Naive thymus-derived CD4-positive, alpha-beta T cell (primary cell): ENCODE measurements at regions not wholly inside any gene's neighbourhood (a gene's known extent, or its start where the extent isn't known, plus 50 kb on each side); places are given as distances from the start of the nearest gene placed in this dataset.

Experiments used
- ATAC-seq: fragments of 150-1000 bp; cut with Tn5 transposase; 2 replicates; pipeline ENCODE4 v1.10.0; 2021; ENCODE audit warnings: mild to moderate bottlenecking, moderate library complexity
- CTCF ChIA-PET: fragments of 350-600 bp; sonication (Branson Sonifier 250); formaldehyde crosslinking; loops from one replicate; lab custom pipeline; 2021; ENCODE audit warnings: antibody characterized with exemption; lab: Charles Lee
- POLR2A ChIA-PET: fragments of 350-600 bp; sonication (Branson Sonifier 250); formaldehyde crosslinking; loops from one replicate; lab custom pipeline; 2021; ENCODE audit warnings: antibody characterized with exemption, inconsistent platforms; lab: Charles Lee
- DNase-seq, 9 donors: peaks; one replicate each; pipeline versions ENCODE4 v3.0.0 to v3.0.0-alpha.2; 2020 to 2022; ENCODE audit warnings: mixed read lengths in 1 of 9
- H3K27ac ChIP-seq: one replicate; pipeline ENCODE4 v1.7.0; 2013; ENCODE audit warnings: mild to moderate bottlenecking, low read depth, low read length, moderate library complexity
- H3K27me3 ChIP-seq, 2 donors: one replicate each; pipeline ENCODE4 v1.7.0; 2013; ENCODE audit warnings: low read length in 2 of 2, mild to moderate bottlenecking in 2 of 2, moderate library complexity in 2 of 2; ENCODE audit not compliant: control insufficient read depth in 2 of 2, insufficient read depth in 2 of 2
- H3K36me3 ChIP-seq, 3 experiments: 1 replicate in 2 of 3; 2 replicates in 1 of 3; pipeline ENCODE4 v1.7.0; 2013; ENCODE audit warnings: low read length in 3 of 3, mild to moderate bottlenecking in 3 of 3, moderate library complexity in 1 of 3; ENCODE audit not compliant: insufficient read depth in 3 of 3, control insufficient read depth in 2 of 3
- H3K4me1 ChIP-seq, 2 donors: one replicate each; pipeline ENCODE4 v1.7.0; 2013; ENCODE audit warnings: low read length in 2 of 2, mild to moderate bottlenecking in 2 of 2, moderate library complexity in 1 of 2; ENCODE audit not compliant: control insufficient read depth in 2 of 2, insufficient read depth in 2 of 2
- H3K4me3 ChIP-seq: 2 replicates; pipeline ENCODE4 v1.7.0; 2013; ENCODE audit warnings: mild to moderate bottlenecking, low read length
- H3K9me3 ChIP-seq, 3 experiments: 1 replicate in 2 of 3; 2 replicates in 1 of 3; pipeline ENCODE4 v1.7.0; 2013; ENCODE audit warnings: low read length in 3 of 3; ENCODE audit not compliant: control insufficient read depth in 2 of 3
- H3K27ac Mint-ChIP-seq, 9 donors: one replicate each; pipeline ENCODE4 v1.8.0; 2020 to 2022; ENCODE audit warnings: mixed read lengths in 9 of 9, mild to moderate bottlenecking in 8 of 9, moderate library complexity in 5 of 9, inconsistent platforms in 2 of 9
- H3K27me3 Mint-ChIP-seq, 5 donors: one replicate each; pipeline ENCODE4 v1.8.0; 2021 to 2022; ENCODE audit warnings: mixed read lengths in 5 of 5, mild to moderate bottlenecking in 1 of 5
- H3K36me3 Mint-ChIP-seq, 5 donors: one replicate each; pipeline ENCODE4 v1.8.0; 2020 to 2022; ENCODE audit warnings: mixed read lengths in 5 of 5, mild to moderate bottlenecking in 3 of 5, inconsistent platforms in 1 of 5
- H3K4me1 Mint-ChIP-seq, 7 donors: one replicate each; pipeline ENCODE4 v1.8.0; 2020 to 2022; ENCODE audit warnings: mixed read lengths in 7 of 7, mild to moderate bottlenecking in 3 of 7, inconsistent platforms in 1 of 7
- H3K4me3 Mint-ChIP-seq, 10 donors: one replicate each; pipeline ENCODE4 v1.8.0; 2020 to 2022; ENCODE audit warnings: mild to moderate bottlenecking in 10 of 10, mixed read lengths in 10 of 10, moderate library complexity in 6 of 10, inconsistent platforms in 2 of 10
- H3K9me3 Mint-ChIP-seq, 11 donors: one replicate each; pipeline ENCODE4 v1.8.0; 2020 to 2022; ENCODE audit warnings: mixed read lengths in 11 of 11, mild to moderate bottlenecking in 4 of 11, inconsistent platforms in 1 of 11, moderate library complexity in 1 of 11
- intact Hi-C, 2 donors: fragments of 100-400 bp; cut with micrococcal nuclease; formaldehyde crosslinking; loops; one replicate each; pipeline ENCODE4 v1.15.1; 2023

DNA sequence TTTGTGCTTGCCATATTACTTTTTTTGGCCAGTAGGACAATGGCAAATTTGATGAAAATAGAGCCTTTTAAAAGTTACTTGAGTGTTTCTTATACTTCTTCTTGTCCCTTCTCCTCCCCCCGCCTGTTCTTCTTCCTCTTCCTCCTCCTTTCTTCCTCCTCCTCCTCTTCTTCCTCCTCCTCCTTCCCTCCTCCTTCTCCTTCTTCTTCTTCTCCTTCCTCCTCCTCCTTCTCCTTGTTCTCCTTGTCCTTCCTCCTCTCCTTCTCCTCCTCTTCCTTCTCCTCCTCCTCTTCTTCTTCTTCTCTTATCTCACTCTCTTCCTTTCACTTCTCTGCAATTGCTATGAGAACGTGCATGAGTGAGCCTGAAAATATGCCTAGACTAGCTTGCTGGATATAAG is 466.2 kb upstream of the NR5A2 start:
- ChIA-PET CTCF (no interaction called here), POLR2A (no interaction called here)
- H3K27ac Mint-ChIP-seq, result no peak overlapping the region
- no peak for ATAC-seq
- Histone ChIP-seq H3K9me3 (no peaks in the 10 kb centered on the region), H3K4me3 (no peak overlapping the region), H3K36me3 (no peaks in the 10 kb centered on the region), H3K27ac (no peak overlapping the region), H3K27me3 (peaks cover 0 to 4% of the 10 kb centered on the region in 2 donors), H3K4me1 (no peaks in the 10 kb centered on the region)
- H3K4me1 Mint-ChIP-seq, result no peaks in the 10 kb centered on the region
- no peaks in the 10 kb centered on the region for H3K36me3 Mint-ChIP-seq
- intact Hi-C loops, result no loop called here
- H3K4me3 Mint-ChIP-seq, result no peak overlapping the region
- H3K27me3 Mint-ChIP-seq, result peaks cover 5 to 23% (median 9%) of the 10 kb centered on the region in 5 donors
- peaks cover 0 to 5% (median 0%) of the 10 kb centered on the region in 11 donors for H3K9me3 Mint-ChIP-seq
- DNase-seq, result no peak

DNA sequence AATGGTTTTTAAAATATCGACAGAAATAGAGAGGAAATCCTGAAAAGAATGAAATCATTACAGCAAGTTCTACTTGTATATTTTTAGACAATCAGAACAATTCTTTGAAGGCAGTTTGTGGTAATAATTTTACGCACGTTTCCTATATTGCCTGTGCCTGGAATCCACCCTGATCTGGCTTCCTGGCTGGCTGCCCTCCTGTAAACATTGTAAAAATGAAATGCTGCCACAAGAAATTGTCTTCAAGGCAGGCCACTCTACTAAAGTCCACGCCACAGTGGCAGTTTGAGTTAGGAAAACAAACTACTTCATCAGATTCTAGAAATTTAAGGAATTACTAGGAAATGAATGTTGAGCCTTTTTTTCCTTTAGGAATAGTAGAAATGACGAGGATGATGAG is 454.5 kb upstream of the NR5A2 start:
- ChIA-PET POLR2A (no interaction called here), CTCF (no interaction called here)
- H3K4me1 Mint-ChIP-seq, result no peaks in the 10 kb centered on the region
- H3K27me3 Mint-ChIP-seq, result peaks cover 5 to 31% (median 17%) of the 10 kb centered on the region in 5 donors
- no peaks in the 10 kb centered on the region for H3K36me3 Mint-ChIP-seq
- Histone ChIP-seq H3K4me3 (no peak overlapping the region), H3K36me3 (no peaks in the 10 kb centered on the region), H3K4me1 (no peaks in the 10 kb centered on the region), H3K9me3 (no peaks in the 10 kb centered on the region), H3K27me3 (no peaks in the 10 kb centered on the region), H3K27ac (no peak overlapping the region)
- intact Hi-C loops, result no loop called here
- H3K27ac Mint-ChIP-seq, result no peak overlapping the region
- H3K9me3 Mint-ChIP-seq, result no peaks in the 10 kb centered on the region
- ATAC-seq (no peak), DNase-seq (no peak)
- H3K4me3 Mint-ChIP-seq, result no peak overlapping the region

DNA sequence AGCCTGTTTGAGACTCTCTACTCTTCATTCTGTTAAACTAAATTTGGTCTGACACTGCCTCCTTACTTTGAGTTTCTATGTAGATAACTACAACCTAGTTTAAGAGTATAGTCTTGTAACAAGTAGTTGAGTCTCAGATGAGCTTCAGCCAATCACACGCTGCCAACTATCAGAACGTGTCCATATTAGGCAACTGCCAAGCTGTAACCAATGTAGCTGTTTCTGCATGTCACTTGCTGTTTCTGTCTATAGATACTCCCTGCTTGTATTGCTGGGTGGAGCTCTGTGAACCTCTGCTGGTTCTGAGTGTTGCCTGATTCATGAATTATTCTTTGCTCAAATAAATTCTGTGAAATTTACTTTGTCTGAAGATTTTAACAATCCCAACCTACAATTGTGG is 452.6 kb upstream of the NR5A2 start:
- ATAC-seq (no peak), DNase-seq (no peak)
- H3K27ac Mint-ChIP-seq, result no peak overlapping the region
- Histone ChIP-seq H3K27ac (no peak overlapping the region), H3K9me3 (no peaks in the 10 kb centered on the region), H3K36me3 (no peaks in the 10 kb centered on the region), H3K27me3 (no peaks in the 10 kb centered on the region), H3K4me1 (no peaks in the 10 kb centered on the region), H3K4me3 (no peak overlapping the region)
- no peaks in the 10 kb centered on the region for H3K36me3 Mint-ChIP-seq
- H3K9me3 Mint-ChIP-seq, result no peaks in the 10 kb centered on the region
- ChIA-PET POLR2A (no interaction called here), CTCF (no interaction called here)
- peaks cover 5 to 35% (median 17%) of the 10 kb centered on the region in 5 donors for H3K27me3 Mint-ChIP-seq
- H3K4me1 Mint-ChIP-seq, result no peaks in the 10 kb centered on the region
- intact Hi-C loops, result no loop called here
- H3K4me3 Mint-ChIP-seq, result no peak overlapping the region

DNA sequence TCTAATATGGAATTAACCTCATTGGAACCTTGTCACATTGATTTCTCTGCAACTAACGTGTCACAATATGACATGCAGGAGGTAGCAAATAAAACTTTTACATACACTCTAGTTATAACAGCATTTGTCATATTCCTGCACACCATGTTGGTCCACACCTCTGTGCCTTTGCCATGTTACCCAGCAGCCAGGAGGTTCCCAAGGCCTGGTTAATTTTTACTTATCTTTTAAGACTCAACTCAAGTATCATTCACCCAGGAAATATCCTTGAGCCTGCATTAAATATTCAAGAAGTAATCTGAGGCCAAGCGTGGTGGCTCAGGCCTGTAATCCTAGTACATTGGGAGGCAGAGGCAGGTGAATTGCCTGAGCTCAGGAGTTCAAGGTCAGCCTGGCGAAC is 447.2 kb upstream of the NR5A2 start:
- POLR2A ChIA-PET, result no interaction called here
- Mint-ChIP-seq H3K36me3 (no peaks in the 10 kb centered on the region), H3K4me3 (no peak overlapping the region), H3K9me3 (peaks cover 0 to 1% (median 0%) of the 10 kb centered on the region in 11 donors), H3K27me3 (peaks cover 5 to 29% (median 10%) of the 10 kb centered on the region in 5 donors), H3K27ac (no peak overlapping the region), H3K4me1 (no peaks in the 10 kb centered on the region)
- DNase-seq (no peak), ATAC-seq (no peak)
- Histone ChIP-seq H3K4me3 (no peak overlapping the region), H3K36me3 (no peaks in the 10 kb centered on the region), H3K9me3 (no peaks in the 10 kb centered on the region), H3K27me3 (no peaks in the 10 kb centered on the region), H3K4me1 (no peaks in the 10 kb centered on the region), H3K27ac (no peak overlapping the region)
- CTCF ChIA-PET, result no interaction called here
- intact Hi-C loops, result no loop called here

DNA sequence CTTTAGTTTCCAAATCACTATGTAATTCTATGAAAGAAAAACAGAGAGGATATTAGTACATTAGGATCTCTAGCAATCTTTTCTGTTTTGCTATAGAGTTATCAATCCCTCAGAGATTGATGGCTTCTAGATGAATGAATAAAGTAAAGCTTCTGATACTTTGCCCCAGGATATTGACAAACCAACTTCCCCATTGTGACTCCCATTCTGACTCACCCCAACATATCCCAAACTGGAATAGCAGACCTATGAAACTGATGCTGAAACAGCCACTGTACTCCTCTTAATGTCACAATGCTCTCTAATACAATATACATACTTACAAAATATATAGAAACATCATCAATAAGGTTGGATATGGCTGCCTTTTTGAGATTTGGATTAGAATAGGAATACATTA is 442.1 kb upstream of the NR5A2 start:
- no peak for ATAC-seq
- Mint-ChIP-seq H3K4me1 (peaks cover 0 to 3% (median 0%) of the 10 kb centered on the region in 7 donors), H3K9me3 (peaks cover 0 to 1% (median 0%) of the 10 kb centered on the region in 11 donors), H3K4me3 (no peak overlapping the region), H3K27me3 (peaks cover 2 to 14% (median 7%) of the 10 kb centered on the region in 5 donors), H3K27ac (no peak overlapping the region), H3K36me3 (no peaks in the 10 kb centered on the region)
- intact Hi-C loops, result no loop called here
- H3K4me3 ChIP-seq, result no peak overlapping the region
- ChIA-PET POLR2A (no interaction called here), CTCF (no interaction called here)
- no peaks in the 10 kb centered on the region for H3K36me3 ChIP-seq
- DNase-seq, result no peak
- H3K4me1 ChIP-seq, result no peaks in the 10 kb centered on the region
- no peaks in the 10 kb centered on the region for H3K9me3 ChIP-seq
- H3K27ac ChIP-seq, result no peak overlapping the region
- no peaks in the 10 kb centered on the region for H3K27me3 ChIP-seq

DNA sequence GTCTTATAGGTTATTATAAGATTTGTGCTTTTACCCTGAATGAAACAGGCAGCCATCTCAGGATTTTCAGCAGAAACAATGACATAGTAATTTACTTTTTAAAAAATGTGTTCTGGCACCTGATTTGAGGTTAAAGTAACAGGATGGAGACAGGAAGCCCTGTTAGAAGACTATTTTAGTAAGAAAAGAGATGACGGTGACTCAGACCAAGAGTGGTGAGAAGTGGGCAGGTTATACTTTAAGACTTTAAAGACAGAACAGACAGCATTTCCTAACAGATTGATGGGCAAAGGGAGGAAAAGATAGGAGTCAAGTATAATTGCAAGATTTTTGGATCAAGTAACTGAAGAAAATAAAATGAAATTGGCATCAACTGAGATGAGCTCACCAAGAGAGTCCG is 436.8 kb upstream of the NR5A2 start:
- no peak for DNase-seq
- ATAC-seq, result no peak
- ChIA-PET CTCF (no interaction called here), POLR2A (no interaction called here)
- H3K36me3 ChIP-seq, result no peaks in the 10 kb centered on the region
- H3K9me3 Mint-ChIP-seq, result peaks cover 0 to 1% (median 0%) of the 10 kb centered on the region in 11 donors
- H3K27ac Mint-ChIP-seq, result no peak overlapping the region
- no peak overlapping the region for H3K27ac ChIP-seq
- H3K4me3 ChIP-seq, result no peak overlapping the region
- H3K27me3 ChIP-seq, result no peaks in the 10 kb centered on the region
- peaks cover 2 to 18% (median 8%) of the 10 kb centered on the region in 5 donors for H3K27me3 Mint-ChIP-seq
- peaks cover 0 to 10% (median 4%) of the 10 kb centered on the region in 7 donors for H3K4me1 Mint-ChIP-seq
- no peaks in the 10 kb centered on the region for H3K4me1 ChIP-seq
- no peaks in the 10 kb centered on the region for H3K36me3 Mint-ChIP-seq
- H3K4me3 Mint-ChIP-seq, result no peak overlapping the region
- no peaks in the 10 kb centered on the region for H3K9me3 ChIP-seq
- intact Hi-C loops, result no loop called here

DNA sequence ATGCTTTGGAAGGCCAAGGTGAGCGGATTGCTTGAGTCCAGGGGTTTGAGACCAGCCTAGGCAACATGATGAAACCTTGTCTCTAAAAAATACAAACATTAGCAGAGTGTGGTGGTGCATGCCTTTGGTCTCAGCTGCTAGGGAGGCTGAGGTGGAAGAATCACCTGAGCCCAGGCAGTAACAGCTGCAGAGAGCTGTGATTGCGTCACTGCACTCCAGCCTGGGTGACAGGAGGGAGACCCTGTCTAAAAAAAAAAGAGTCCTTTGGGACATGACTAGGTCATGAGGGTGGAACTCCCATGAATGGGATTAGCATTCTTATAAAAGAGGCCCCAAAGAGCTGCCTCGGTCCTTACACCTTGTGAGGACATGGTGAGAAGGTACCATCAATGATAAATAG is 436.0 kb upstream of the NR5A2 start:
- H3K9me3 ChIP-seq, result no peaks in the 10 kb centered on the region

More for the DNA sequence above, 436.0 kb upstream of the NR5A2 start:
- CTCF ChIA-PET, result no interaction called here
- Mint-ChIP-seq H3K27ac (no peak overlapping the region), H3K36me3 (no peaks in the 10 kb centered on the region), H3K4me1 (peaks cover 0 to 10% (median 4%) of the 10 kb centered on the region in 7 donors), H3K27me3 (peaks cover 2 to 18% (median 10%) of the 10 kb centered on the region in 5 donors), H3K4me3 (no peak overlapping the region), H3K9me3 (peaks cover 0 to 3% (median 0%) of the 10 kb centered on the region in 11 donors)
- no peak overlapping the region for H3K4me3 ChIP-seq
- no peak overlapping the region for H3K27ac ChIP-seq
- POLR2A ChIA-PET, result no interaction called here
- H3K4me1 ChIP-seq, result no peaks in the 10 kb centered on the region
- DNase-seq, result no peak
- no peak for ATAC-seq
- H3K36me3 ChIP-seq, result no peaks in the 10 kb centered on the region
- intact Hi-C loops, result no loop called here
- H3K27me3 ChIP-seq, result no peaks in the 10 kb centered on the region
